ENCODE measurements at regions not wholly inside any gene's neighbourhood (a gene's known extent, or its start where the extent isn't known, plus 50 kb on each side); places are given as distances from the start of the nearest gene placed in this dataset.

GRCh38 chr3:14252321-14253021, 73.9 kb downstream of the LSM3 start:
- Mint-ChIP-seq H3K9me3 (no peaks in the 10 kb centered on the region), H3K27me3 (peaks cover 0 to 3% of the 10 kb centered on the region in 2 donors), H3K4me1 (no peaks in the 10 kb centered on the region), H3K4me3 (no peak overlapping the region), H3K36me3 (no peaks in the 10 kb centered on the region), H3K27ac (peak overlapping the region in 1 of 7 donors; percentile 82)
- no peaks in the 10 kb centered on the region for H3K9me3 ChIP-seq (ENCODE audit: control insufficient read depth in 1 of 2, low read length in 2 of 2)
- H3K27me3 ChIP-seq (ENCODE audit: insufficient read depth, low read length): no peaks in the 10 kb centered on the region
- H3K36me3 ChIP-seq (ENCODE audit: insufficient read depth, low read length): no peaks in the 10 kb centered on the region
- CTCF ChIA-PET (ENCODE audit: partially characterized antibody): interaction anchor here (1.1 kb wide), 1 partner anchor 9 kb away, joined by 6 read pairs; no protein-coding TSS in a partner anchor
- H3K4me1 ChIP-seq (ENCODE audit: insufficient read depth, low read length): no peaks in the 10 kb centered on the region
- POLR2A ChIA-PET (ENCODE audit: partially characterized antibody): no interaction called here
- DNase-seq: no peak
- no peak overlapping the region for H3K27ac ChIP-seq (ENCODE audit: low read depth, low read length)
- H3K4me3 ChIP-seq (ENCODE audit: low read length in 2 of 2): no peak overlapping the region
- intact Hi-C loops (cut with micrococcal nuclease): no loop called here

GRCh38 chr3:14253022-14253706, 74.5 kb downstream of the LSM3 start:
- Histone ChIP-seq H3K4me1 (ENCODE audit: insufficient read depth, low read length) (no peaks in the 10 kb centered on the region), H3K27ac (ENCODE audit: low read depth, low read length) (no peak overlapping the region), H3K4me3 (ENCODE audit: low read length in 2 of 2) (no peak overlapping the region), H3K27me3 (ENCODE audit: insufficient read depth, low read length) (no peaks in the 10 kb centered on the region), H3K36me3 (ENCODE audit: insufficient read depth, low read length) (no peaks in the 10 kb centered on the region), H3K9me3 (ENCODE audit: control insufficient read depth in 1 of 2, low read length in 2 of 2) (no peaks in the 10 kb centered on the region)
- CTCF ChIA-PET (ENCODE audit: partially characterized antibody): interaction anchor here (1.1 kb wide), 1 partner anchor 8 kb away, joined by 6 read pairs; no protein-coding TSS in a partner anchor
- intact Hi-C loops (cut with micrococcal nuclease): no loop called here
- Mint-ChIP-seq H3K4me1 (no peaks in the 10 kb centered on the region), H3K27ac (no peak overlapping the region), H3K27me3 (no peaks in the 10 kb centered on the region), H3K9me3 (no peaks in the 10 kb centered on the region), H3K36me3 (no peaks in the 10 kb centered on the region), H3K4me3 (no peak overlapping the region)
- DNase-seq: no peak
- POLR2A ChIA-PET (ENCODE audit: partially characterized antibody): no interaction called here

GRCh38 chr3:14253707-14254382, 75.2 kb downstream of the LSM3 start:
- Mint-ChIP-seq H3K27me3 (no peaks in the 10 kb centered on the region), H3K27ac (no peak overlapping the region), H3K4me1 (no peaks in the 10 kb centered on the region), H3K9me3 (no peaks in the 10 kb centered on the region), H3K4me3 (no peak overlapping the region), H3K36me3 (no peaks in the 10 kb centered on the region)
- H3K27ac ChIP-seq (ENCODE audit: low read depth, low read length): no peak overlapping the region
- H3K4me1 ChIP-seq (ENCODE audit: insufficient read depth, low read length): no peaks in the 10 kb centered on the region
- intact Hi-C loops (cut with micrococcal nuclease): no loop called here
- no peak for DNase-seq
- H3K4me3 ChIP-seq (ENCODE audit: low read length in 2 of 2): no peak overlapping the region
- no peaks in the 10 kb centered on the region for H3K27me3 ChIP-seq (ENCODE audit: insufficient read depth, low read length)
- ChIA-PET POLR2A (ENCODE audit: partially characterized antibody) (no interaction called here), CTCF (ENCODE audit: partially characterized antibody) (interaction anchor here (1.5 kb wide), 1 partner anchor 50 kb away, joined by 3 read pairs; no protein-coding TSS in a partner anchor)
- H3K36me3 ChIP-seq (ENCODE audit: insufficient read depth, low read length): no peaks in the 10 kb centered on the region
- H3K9me3 ChIP-seq (ENCODE audit: control insufficient read depth in 1 of 2, low read length in 2 of 2): no peaks in the 10 kb centered on the region

GRCh38 chr3:14254812-14255702, 76.4 kb downstream of the LSM3 start:
- POLR2A ChIA-PET (ENCODE audit: partially characterized antibody): no interaction called here
- Mint-ChIP-seq H3K36me3 (no peaks in the 10 kb centered on the region), H3K9me3 (no peaks in the 10 kb centered on the region), H3K4me1 (no peaks in the 10 kb centered on the region), H3K27me3 (no peaks in the 10 kb centered on the region), H3K4me3 (no peak overlapping the region), H3K27ac (no peak overlapping the region)
- no peaks in the 10 kb centered on the region for H3K9me3 ChIP-seq (ENCODE audit: control insufficient read depth in 1 of 2, low read length in 2 of 2)
- no peak overlapping the region for H3K27ac ChIP-seq (ENCODE audit: low read depth, low read length)
- H3K4me1 ChIP-seq (ENCODE audit: insufficient read depth, low read length): no peaks in the 10 kb centered on the region
- H3K36me3 ChIP-seq (ENCODE audit: insufficient read depth, low read length): no peaks in the 10 kb centered on the region
- intact Hi-C loops (cut with micrococcal nuclease): no loop called here
- CTCF ChIA-PET (ENCODE audit: partially characterized antibody): interaction anchor here (1.5 kb wide), 1 partner anchor 51 kb away, joined by 3 read pairs; no protein-coding TSS in a partner anchor
- no peak overlapping the region for H3K4me3 ChIP-seq (ENCODE audit: low read length in 2 of 2)
- H3K27me3 ChIP-seq (ENCODE audit: insufficient read depth, low read length): no peaks in the 10 kb centered on the region
- DNase-seq: no peak

GRCh38 chr3:14256046-14256445, 77.4 kb downstream of the LSM3 start:
- DNase-seq: no peak
- Mint-ChIP-seq H3K4me3 (no peak overlapping the region), H3K27me3 (peaks cover 0 to 2% of the 10 kb centered on the region in 2 donors), H3K9me3 (no peaks in the 10 kb centered on the region), H3K4me1 (no peaks in the 10 kb centered on the region), H3K36me3 (no peaks in the 10 kb centered on the region), H3K27ac (no peak overlapping the region)
- intact Hi-C loops (cut with micrococcal nuclease): no loop called here
- Histone ChIP-seq H3K9me3 (ENCODE audit: control insufficient read depth in 1 of 2, low read length in 2 of 2) (no peaks in the 10 kb centered on the region), H3K27ac (ENCODE audit: low read depth, low read length) (no peak overlapping the region), H3K4me1 (ENCODE audit: insufficient read depth, low read length) (no peaks in the 10 kb centered on the region), H3K27me3 (ENCODE audit: insufficient read depth, low read length) (no peaks in the 10 kb centered on the region), H3K4me3 (ENCODE audit: low read length in 2 of 2) (no peak overlapping the region), H3K36me3 (ENCODE audit: insufficient read depth, low read length) (no peaks in the 10 kb centered on the region)
- ChIA-PET CTCF (ENCODE audit: partially characterized antibody) (interaction anchor here (1.2 kb wide), 1 partner anchor 212 kb away, joined by 7 read pairs; no protein-coding TSS in a partner anchor), POLR2A (ENCODE audit: partially characterized antibody) (no interaction called here)

- intact Hi-C loops (cut with micrococcal nuclease): no loop called here
- POLR2A ChIA-PET (ENCODE audit: partially characterized antibody): no interaction called here
- H3K27me3 Mint-ChIP-seq: peaks cover 0 to 2% of the 10 kb centered on the region in 2 donors
Observed at GRCh38 chr3:14256561-14257342, 78.1 kb downstream of the LSM3 start.

More at GRCh38 chr3:14256561-14257342, 78.1 kb downstream of the LSM3 start:
- H3K4me1 Mint-ChIP-seq: peaks cover 0 to 2% (median under 1%) of the 10 kb centered on the region in 4 donors
- H3K4me3 Mint-ChIP-seq: no peak overlapping the region
- no peaks in the 10 kb centered on the region for H3K9me3 Mint-ChIP-seq
- Histone ChIP-seq H3K9me3 (ENCODE audit: control insufficient read depth in 1 of 2, low read length in 2 of 2) (no peaks in the 10 kb centered on the region), H3K4me3 (ENCODE audit: low read length in 2 of 2) (no peak overlapping the region), H3K4me1 (ENCODE audit: insufficient read depth, low read length) (no peaks in the 10 kb centered on the region), H3K27me3 (ENCODE audit: insufficient read depth, low read length) (no peaks in the 10 kb centered on the region), H3K36me3 (ENCODE audit: insufficient read depth, low read length) (no peaks in the 10 kb centered on the region), H3K27ac (ENCODE audit: low read depth, low read length) (no peak overlapping the region)
- no peaks in the 10 kb centered on the region for H3K36me3 Mint-ChIP-seq
- no peak for DNase-seq
- CTCF ChIA-PET (ENCODE audit: partially characterized antibody): interaction anchor here (1.0 to 4.2 kb wide), 5 partner anchors 53 to 360 kb away, joined by 3 to 18 read pairs (median 6); partner anchors contain the start of gene SLC6A6
- no peak overlapping the region for H3K27ac Mint-ChIP-seq
